ENCODE measurements at regions not wholly inside any gene's neighbourhood (a gene's known extent, or its start where the extent isn't known, plus 50 kb on each side); places are given as distances from the start of the nearest gene placed in this dataset.

- TF ChIP-seq CTCF (IDR thresholded peaks at IDR 0.05), result no peak
- TF ChIP-seq POLR2A (IDR thresholded peaks at IDR 0.05), result no peak
- no peak for TF ChIP-seq EP300 (IDR thresholded peaks at IDR 0.05)
Measured at GRCh38 chr13:88071371-88071770, 400.2 kb downstream of the SLITRK5 start.

Measured in sigmoid colon (tissue), 4 donors.